Ishikawa (cell line): ENCODE measurements at regions not wholly inside any gene's neighbourhood (a gene's known extent, or its start where the extent isn't known, plus 50 kb on each side); places are given as distances from the start of the nearest gene placed in this dataset.

Experiments used
- CEBPB ChIP-seq: IDR thresholded peaks from 2 replicates; pipeline ENCODE4 v1.6.1; 2012
- CREB1 ChIP-seq: IDR thresholded peaks from 2 replicates; pipeline ENCODE4 v1.6.1; 2012; ENCODE audit warnings: low read depth
- EGR1 ChIP-seq: IDR thresholded peaks from 2 replicates; pipeline ENCODE4 v1.6.1; 2012
- EP300 ChIP-seq: IDR thresholded peaks from 2 replicates; pipeline ENCODE4 v1.6.1; 2012; ENCODE audit warnings: borderline replicate concordance
- FOXM1 ChIP-seq: IDR thresholded peaks from 2 replicates; pipeline ENCODE4 v1.6.1; 2012; ENCODE audit warnings: low read depth, borderline replicate concordance
- MAX ChIP-seq: IDR thresholded peaks from 2 replicates; pipeline ENCODE4 v1.6.1; 2012
- NFIC ChIP-seq: IDR thresholded peaks from 2 replicates; pipeline ENCODE4 v1.6.1; 2012
- RAD21 ChIP-seq: IDR thresholded peaks from 2 replicates; pipeline ENCODE4 v1.6.1; 2012; ENCODE audit warnings: low read depth
- REST ChIP-seq: IDR thresholded peaks from 2 replicates; pipeline ENCODE4 v1.6.1; 2012; ENCODE audit warnings: low read depth, mild to moderate bottlenecking
- TAF1 ChIP-seq: IDR thresholded peaks from 2 replicates; pipeline ENCODE4 v1.6.1; 2012; ENCODE audit warnings: low read depth, mild to moderate bottlenecking
- TCF12 ChIP-seq: IDR thresholded peaks from 2 replicates; pipeline ENCODE4 v1.6.1; 2012; ENCODE audit warnings: low read depth
- TEAD4 ChIP-seq: IDR thresholded peaks from 2 replicates; pipeline ENCODE4 v1.6.1; 2012
- USF1 ChIP-seq: IDR thresholded peaks from 2 replicates; pipeline ENCODE4 v1.6.1; 2012
- YY1 ChIP-seq: IDR thresholded peaks from 2 replicates; pipeline ENCODE4 v1.6.1; 2012; ENCODE audit warnings: low read depth
- ZBTB7A ChIP-seq: IDR thresholded peaks from 2 replicates; pipeline ENCODE4 v1.6.1; 2012; ENCODE audit warnings: low read depth

GRCh38 chr7:108805808-108806397 lies 236.2 kb downstream of the DNAJB9 start:
- peak; percentile 61 for TF ChIP-seq RAD21
- peak; percentile 31; the same call in 1 of the 2 replicates for TF ChIP-seq YY1
- no peak for TF ChIP-seq USF1
- TF ChIP-seq TCF12, result no peak

DNA sequence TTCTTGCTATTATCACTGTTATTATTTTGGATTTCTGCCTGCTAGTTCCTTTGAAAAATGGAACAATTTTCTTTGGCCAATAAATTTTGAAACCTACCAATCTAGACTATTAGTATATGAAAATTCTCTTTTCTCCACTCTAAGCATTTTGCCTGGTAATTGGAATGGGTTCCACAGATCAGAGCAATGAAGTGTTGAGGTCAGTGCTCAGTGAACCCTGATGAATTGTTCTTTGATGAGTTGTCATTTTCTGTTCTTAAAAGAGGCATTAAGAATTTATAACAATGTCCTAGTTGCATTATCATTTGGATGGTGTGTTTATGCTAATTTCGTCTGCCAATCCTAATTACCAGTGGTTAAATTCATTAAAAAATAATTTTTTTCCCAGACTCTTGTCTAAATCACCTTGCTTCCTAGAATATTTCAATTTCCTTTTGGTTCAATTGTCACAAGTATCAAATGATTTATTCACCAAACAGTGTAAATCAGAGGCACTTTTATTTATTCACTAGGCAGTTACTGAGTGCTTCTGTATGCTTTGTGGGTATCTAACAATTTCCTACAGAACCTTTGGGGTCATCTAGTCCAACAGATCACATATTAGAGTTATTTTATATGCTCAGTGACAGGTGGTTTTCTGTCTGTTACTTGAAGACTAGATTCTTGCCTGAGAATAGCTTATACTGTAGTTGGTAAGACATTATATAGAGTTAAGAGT lies 239.0 kb downstream of the DNAJB9 start:
- TF ChIP-seq REST (no peak), FOXM1 (no peak), EGR1 (no peak), TAF1 (no peak), TCF12 (no peak), USF1 (no peak), NFIC (no peak), YY1 (no peak), ZBTB7A (no peak), TEAD4 (no peak), RAD21 (no peak), CEBPB (no peak), CREB1 (no peak), EP300 (no peak), MAX (no peak)

GRCh38 chr7:108809356-108809755 lies 239.7 kb downstream of the DNAJB9 start:
- no peak for TF ChIP-seq TEAD4
- no peak for TF ChIP-seq CREB1
- TF ChIP-seq TAF1, result no peak
- no peak for TF ChIP-seq EGR1
- no peak for TF ChIP-seq EP300
- no peak for TF ChIP-seq TCF12
- no peak for TF ChIP-seq CEBPB
- TF ChIP-seq MAX, result no peak
- no peak for TF ChIP-seq NFIC
- TF ChIP-seq REST, result no peak
- no peak for TF ChIP-seq FOXM1
- TF ChIP-seq ZBTB7A, result no peak
- no peak for TF ChIP-seq USF1
- TF ChIP-seq RAD21, result no peak
- TF ChIP-seq YY1, result no peak

- TF ChIP-seq FOXM1 (no peak), EGR1 (no peak), TEAD4 (no peak), REST (no peak), MAX (no peak), USF1 (no peak)
These were observed 241.2 kb downstream of the DNAJB9 start for GRCh38 chr7:108810756-108811385.
